Hematopoietic multipotent progenitor cell treated with erythropoietin and hydrocortisone succinate and interleukin-3 and kit ligand, for 4 days (in vitro differentiated cells): ENCODE measurements at regions not wholly inside any gene's neighbourhood (a gene's known extent, or its start where the extent isn't known, plus 50 kb on each side); places are given as distances from the start of the nearest gene placed in this dataset.
"Not testable (repeated sequence)": the region's sequence is repeated elsewhere in the genome, so short reads cannot be mapped to it uniquely, and the experiment has no call there.

Experiments
- DNase-seq: peaks from one replicate; pipeline ENCODE4 v3.0.0-alpha.2; 2015

GRCh38 chr4:169934794-169935429 is 91.3 kb downstream of the MFAP3L start:
- DNase-seq: peak; percentile 13

GRCh38 chr4:169933531-169933930 is 92.7 kb downstream of the MFAP3L start:
- DNase-seq: no peak

GRCh38 chr4:169931964-169932363 is 94.2 kb downstream of the MFAP3L start:
- no peak for DNase-seq

GRCh38 chr4:169930755-169931154 is 95.4 kb downstream of the MFAP3L start:
- DNase-seq: not testable (repeated sequence)

- DNase-seq: no peak
Measured at GRCh38 chr4:169927280-169927679, 98.9 kb downstream of the MFAP3L start.

- no peak for DNase-seq
Measured at GRCh38 chr4:169925678-169926077, 100.5 kb downstream of the MFAP3L start.

GRCh38 chr4:169922632-169923276 is 103.4 kb downstream of the MFAP3L start:
- DNase-seq: no peak

- no peak for DNase-seq
Measured at GRCh38 chr4:169921732-169922131, 104.5 kb downstream of the MFAP3L start.

- no peak for DNase-seq
Measured at GRCh38 chr4:169921237-169921636, 105.0 kb downstream of the MFAP3L start.

GRCh38 chr4:169919194-169920124 is 106.7 kb downstream of the MFAP3L start:
- DNase-seq: not testable (repeated sequence)

- no peak for DNase-seq
Measured at GRCh38 chr4:169915545-169915944, 110.7 kb downstream of the MFAP3L start.

GRCh38 chr4:169914866-169915265 is 111.3 kb downstream of the MFAP3L start:
- DNase-seq: no peak

GRCh38 chr4:169912996-169913395 is 113.2 kb downstream of the MFAP3L start:
- no peak for DNase-seq

- DNase-seq: no peak
Measured at GRCh38 chr4:169909897-169910296, 116.3 kb downstream of the MFAP3L start.

- no peak for DNase-seq
Measured at GRCh38 chr4:169909479-169909878, 116.7 kb downstream of the MFAP3L start.

- DNase-seq: no peak
Measured at GRCh38 chr4:169907705-169908104, 118.5 kb downstream of the MFAP3L start.

GRCh38 chr4:169906821-169907220 is 119.4 kb downstream of the MFAP3L start:
- DNase-seq: no peak

GRCh38 chr4:169906104-169906503 is 120.1 kb downstream of the MFAP3L start:
- DNase-seq: no peak

- DNase-seq: no peak
Measured at GRCh38 chr4:169902658-169903345, 123.4 kb downstream of the MFAP3L start.

- DNase-seq: no peak
Measured at GRCh38 chr4:169900241-169900845, 125.9 kb downstream of the MFAP3L start.

GRCh38 chr4:169899295-169899694 is 126.9 kb downstream of the MFAP3L start:
- no peak for DNase-seq

GRCh38 chr4:169898095-169898494 is 128.1 kb downstream of the MFAP3L start:
- no peak for DNase-seq

- DNase-seq: not testable (repeated sequence)
Measured at GRCh38 chr4:169894767-169895166, 131.4 kb downstream of the MFAP3L start.
